MM.1S (cell line): ENCODE measurements at regions not wholly inside any gene's neighbourhood (a gene's known extent, or its start where the extent isn't known, plus 50 kb on each side); places are given as distances from the start of the nearest gene placed in this dataset.

ENCODE experiments used
- EZH2 ChIP-seq: fragments of 300-600 bp; sonication (generic); optimal IDR thresholded peaks from 2 replicates; pipeline ENCODE3; 2017; ENCODE audit warnings: low read depth, mild to moderate bottlenecking, antibody characterized with exemption, low read length, mixed read lengths
- TF ChIP-seq, protein P1 (sequence below): fragments of 300-600 bp; sonication (generic); IDR thresholded peaks from 2 replicates; pipeline ENCODE4 v1.5.1; 2016; ENCODE audit warnings: antibody characterized with exemption, low read length, mixed read lengths

DNA sequence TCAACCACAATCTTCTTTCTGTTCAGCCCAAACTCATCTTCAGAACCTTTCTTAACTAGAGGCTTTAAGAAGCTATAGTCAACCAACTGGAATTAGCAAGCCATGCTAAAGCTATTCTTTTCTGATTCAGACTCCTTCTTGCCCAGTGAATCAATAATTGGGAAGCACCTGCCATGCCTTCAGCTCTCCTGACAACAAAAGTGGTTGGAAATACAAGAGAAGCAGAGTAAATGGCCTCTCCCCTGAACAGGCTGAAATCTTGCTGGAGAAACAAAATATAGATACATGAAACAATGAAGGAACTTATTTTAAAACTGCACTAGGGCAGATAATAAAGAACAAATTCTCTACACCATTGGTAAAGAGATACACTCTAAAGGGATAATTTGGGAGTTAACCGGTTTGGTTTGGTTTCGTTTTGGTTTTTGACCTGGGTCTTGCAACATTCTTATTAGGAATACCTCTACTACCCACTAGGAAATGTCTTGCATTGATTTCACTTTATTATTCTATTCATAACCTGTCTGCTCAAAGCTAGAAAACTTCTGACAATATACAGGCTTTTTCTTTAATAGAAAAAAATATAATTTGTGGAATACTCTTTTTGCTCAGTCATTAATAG is 173.6 kb upstream of the DYNLRB2 start:
- TF ChIP-seq, protein P1, sequence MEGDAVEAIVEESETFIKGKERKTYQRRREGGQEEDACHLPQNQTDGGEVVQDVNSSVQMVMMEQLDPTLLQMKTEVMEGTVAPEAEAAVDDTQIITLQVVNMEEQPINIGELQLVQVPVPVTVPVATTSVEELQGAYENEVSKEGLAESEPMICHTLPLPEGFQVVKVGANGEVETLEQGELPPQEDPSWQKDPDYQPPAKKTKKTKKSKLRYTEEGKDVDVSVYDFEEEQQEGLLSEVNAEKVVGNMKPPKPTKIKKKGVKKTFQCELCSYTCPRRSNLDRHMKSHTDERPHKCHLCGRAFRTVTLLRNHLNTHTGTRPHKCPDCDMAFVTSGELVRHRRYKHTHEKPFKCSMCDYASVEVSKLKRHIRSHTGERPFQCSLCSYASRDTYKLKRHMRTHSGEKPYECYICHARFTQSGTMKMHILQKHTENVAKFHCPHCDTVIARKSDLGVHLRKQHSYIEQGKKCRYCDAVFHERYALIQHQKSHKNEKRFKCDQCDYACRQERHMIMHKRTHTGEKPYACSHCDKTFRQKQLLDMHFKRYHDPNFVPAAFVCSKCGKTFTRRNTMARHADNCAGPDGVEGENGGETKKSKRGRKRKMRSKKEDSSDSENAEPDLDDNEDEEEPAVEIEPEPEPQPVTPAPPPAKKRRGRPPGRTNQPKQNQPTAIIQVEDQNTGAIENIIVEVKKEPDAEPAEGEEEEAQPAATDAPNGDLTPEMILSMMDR = no peak
- TF ChIP-seq EZH2 = no peak
